DND-41 (cell line): ENCODE measurements at regions not wholly inside any gene's neighbourhood (a gene's known extent, or its start where the extent isn't known, plus 50 kb on each side); places are given as distances from the start of the nearest gene placed in this dataset.

ENCODE experiments used
- ATAC-seq: fragments of 200-7000 bp; cut with Tn5 transposase; 3 replicates; pipeline ENCODE4 v1.9.1; 2021; ENCODE audit warnings: low read depth; ENCODE audit not compliant: insufficient read depth
- DNase-seq: peaks from one replicate; pipeline ENCODE4 v3.0.0-alpha.2; 2020
- H2AFZ ChIP-seq: 2 replicates; pipeline ENCODE4 v1.6.0; 2012; ENCODE audit warnings: low read depth, low read length
- H3K27ac ChIP-seq: 2 replicates; pipeline ENCODE4 v1.5.1; 2012; ENCODE audit warnings: low read length, inconsistent platforms
- H3K27me3 ChIP-seq: fragments of 200-600 bp; sonication (generic); 2 replicates; pipeline ENCODE4 v1.6.0; 2012; ENCODE audit warnings: low read length, mild to moderate bottlenecking, inconsistent platforms; ENCODE audit not compliant: insufficient read depth, poor library complexity
- H3K36me3 ChIP-seq: 2 replicates; pipeline ENCODE4 v1.5.1; 2012; ENCODE audit warnings: low read length, inconsistent platforms; ENCODE audit not compliant: insufficient read depth
- H3K4me1 ChIP-seq: 2 replicates; pipeline ENCODE4 v1.5.1; 2012; ENCODE audit warnings: mild to moderate bottlenecking, low read length; ENCODE audit not compliant: insufficient read depth
- H3K4me2 ChIP-seq: 2 replicates; pipeline ENCODE4 v1.6.0; 2012; ENCODE audit warnings: mild to moderate bottlenecking, moderate library complexity, low read length, inconsistent platforms; ENCODE audit not compliant: insufficient read depth
- H3K4me3 ChIP-seq, 2 experiments: fragments of 200-600 bp in 1 of 2; shearing (Covaris generic) in 1 of 2; 2 replicates each; pipeline ENCODE4 v1.5.1; 2012 to 2016; ENCODE audit warnings: inconsistent platforms in 2 of 2, low read length in 2 of 2, mild to moderate bottlenecking in 2 of 2, low read depth in 1 of 2, moderate library complexity in 1 of 2
- H3K79me2 ChIP-seq: 2 replicates; pipeline ENCODE4 v1.6.0; 2012; ENCODE audit warnings: low read length, inconsistent platforms; ENCODE audit not compliant: insufficient read depth
- H3K9ac ChIP-seq: 2 replicates; pipeline ENCODE4 v1.6.0; 2012; ENCODE audit warnings: low read depth, mild to moderate bottlenecking, inconsistent platforms, low read length, moderate library complexity
- H3K9me3 ChIP-seq: 2 replicates; pipeline ENCODE4 v1.5.1; 2012; ENCODE audit warnings: low read length, moderate library complexity, mild to moderate bottlenecking, inconsistent platforms; ENCODE audit not compliant: insufficient read depth, severe bottlenecking
- H4K20me1 ChIP-seq: 2 replicates; pipeline ENCODE4 v1.6.0; 2012; ENCODE audit warnings: low read length; ENCODE audit not compliant: insufficient read depth
- CTCF ChIP-seq: IDR thresholded peaks from 2 replicates; pipeline ENCODE4 v1.5.1; 2012; ENCODE audit warnings: borderline replicate concordance, low read length, moderate library complexity, mild to moderate bottlenecking; ENCODE audit not compliant: poor library complexity, severe bottlenecking; ENCODE audit errors: extremely low read depth
- EZH2 ChIP-seq: IDR thresholded peaks from 3 replicates; pipeline ENCODE4 v1.6.1; 2012; ENCODE audit warnings: borderline replicate concordance, low read depth, mild to moderate bottlenecking, moderate library complexity, low read length, inconsistent platforms; ENCODE audit not compliant: severe bottlenecking

GRCh38 chr1:166328956-166329355, 162.2 kb upstream of the FAM78B start:
- ATAC-seq (no peak), DNase-seq (no peak)
- H3K36me3 ChIP-seq: no peaks in the 10 kb centered on the region
- no peak overlapping the region for H3K27ac ChIP-seq
- H2AFZ ChIP-seq: no peak overlapping the region
- H3K4me3 ChIP-seq: no peak overlapping the region
- H3K9ac ChIP-seq: no peak overlapping the region
- H3K4me2 ChIP-seq: no peak overlapping the region
- no peaks in the 10 kb centered on the region for H3K9me3 ChIP-seq
- H4K20me1 ChIP-seq: no peaks in the 10 kb centered on the region
- H3K4me1 ChIP-seq: no peaks in the 10 kb centered on the region
- TF ChIP-seq CTCF: no peak
- no peak for TF ChIP-seq EZH2
- H3K79me2 ChIP-seq: no peaks in the 10 kb centered on the region
- peaks cover 20% of the 10 kb centered on the region for H3K27me3 ChIP-seq

- Histone ChIP-seq H3K9ac (no peak overlapping the region), H3K79me2 (no peaks in the 10 kb centered on the region), H4K20me1 (no peaks in the 10 kb centered on the region), H3K4me3 (no peak overlapping the region), H3K27me3 (peaks cover 20% of the 10 kb centered on the region), H2AFZ (no peak overlapping the region), H3K4me2 (no peak overlapping the region), H3K36me3 (no peaks in the 10 kb centered on the region), H3K4me1 (no peaks in the 10 kb centered on the region), H3K9me3 (no peaks in the 10 kb centered on the region), H3K27ac (no peak overlapping the region)
- ATAC-seq (no peak), DNase-seq (no peak)
- TF ChIP-seq EZH2: no peak
- no peak for TF ChIP-seq CTCF
Observed at GRCh38 chr1:166330096-166330495, 163.3 kb upstream of the FAM78B start.

GRCh38 chr1:166338105-166338504, 171.3 kb upstream of the FAM78B start:
- ATAC-seq (no peak), DNase-seq (no peak)
- Histone ChIP-seq H3K4me3 (no peak overlapping the region), H4K20me1 (no peaks in the 10 kb centered on the region), H3K4me2 (no peak overlapping the region), H2AFZ (no peak overlapping the region), H3K27ac (no peak overlapping the region), H3K36me3 (no peaks in the 10 kb centered on the region), H3K4me1 (no peaks in the 10 kb centered on the region), H3K9me3 (no peaks in the 10 kb centered on the region), H3K27me3 (no peaks in the 10 kb centered on the region), H3K9ac (no peak overlapping the region), H3K79me2 (no peaks in the 10 kb centered on the region)
- TF ChIP-seq CTCF (no peak), EZH2 (no peak)

- Histone ChIP-seq H3K9me3 (no peaks in the 10 kb centered on the region), H3K4me2 (no peak overlapping the region), H3K4me3 (no peak overlapping the region), H3K9ac (no peak overlapping the region), H2AFZ (no peak overlapping the region), H3K36me3 (no peaks in the 10 kb centered on the region), H3K27ac (no peak overlapping the region), H4K20me1 (no peaks in the 10 kb centered on the region), H3K27me3 (no peaks in the 10 kb centered on the region), H3K79me2 (no peaks in the 10 kb centered on the region), H3K4me1 (no peaks in the 10 kb centered on the region)
- ATAC-seq (no peak), DNase-seq (no peak)
- no peak for TF ChIP-seq CTCF
- no peak for TF ChIP-seq EZH2
Observed at GRCh38 chr1:166340709-166341108, 173.9 kb upstream of the FAM78B start.
